ENCODE measurements at regions not wholly inside any gene's neighbourhood (a gene's known extent, or its start where the extent isn't known, plus 50 kb on each side); places are given as distances from the start of the nearest gene placed in this dataset.

- no peak for TF ChIP-seq NFYB (IDR thresholded peaks at IDR 0.05; ENCODE audit: extremely low read depth, insufficient read length)
- TF ChIP-seq NFIC (IDR thresholded peaks at IDR 0.05), result no peak
Observed at GRCh38 chr1:222910699-222911098, 95.9 kb downstream of the DISP1 start.
